ELR (cell line): ENCODE measurements at regions not wholly inside any gene's neighbourhood (a gene's known extent, or its start where the extent isn't known, plus 50 kb on each side); places are given as distances from the start of the nearest gene placed in this dataset.
A peak's percentile ranks its signal among the peaks of the same experiment; 100 is the strongest.
"Not testable (repeated sequence)": the region's sequence is repeated elsewhere in the genome, so short reads cannot be mapped to it uniquely, and the experiment has no call there.

ENCODE experiments used
- DNase-seq: peaks from one replicate; pipeline ENCODE4 v3.0.0-alpha.2; 2015; ENCODE audit warnings: low read depth

- no peak for DNase-seq
These were observed 1445.8 kb upstream of the FLRT2 start for GRCh38 chr14:84084056-84084630.

GRCh38 chr14:84085493-84085892 is 1444.5 kb upstream of the FLRT2 start:
- no peak for DNase-seq

DNA sequence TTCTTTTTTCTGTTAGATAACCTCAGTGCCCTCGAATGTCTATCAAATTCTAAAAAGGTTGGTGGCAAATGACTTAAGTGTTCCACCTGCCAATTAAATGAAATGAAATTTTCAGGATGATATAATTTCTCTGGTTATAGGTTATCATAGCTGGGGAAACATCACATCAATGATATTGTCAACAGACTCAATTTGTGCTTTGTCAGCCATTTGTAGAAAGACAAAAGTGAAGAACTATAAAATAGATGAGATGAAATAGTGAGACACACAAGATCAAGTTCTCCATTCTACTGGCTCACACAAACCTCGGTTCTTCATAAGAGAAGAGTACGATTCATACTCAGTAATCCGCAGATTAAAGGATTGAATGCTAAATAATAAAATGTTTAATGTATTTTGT is 1443.2 kb upstream of the FLRT2 start:
- DNase-seq, result no peak

- DNase-seq, result no peak
These were observed 1441.9 kb upstream of the FLRT2 start for GRCh38 chr14:84087986-84088531.

GRCh38 chr14:84090837-84091236 is 1439.1 kb upstream of the FLRT2 start:
- no peak for DNase-seq

DNA sequence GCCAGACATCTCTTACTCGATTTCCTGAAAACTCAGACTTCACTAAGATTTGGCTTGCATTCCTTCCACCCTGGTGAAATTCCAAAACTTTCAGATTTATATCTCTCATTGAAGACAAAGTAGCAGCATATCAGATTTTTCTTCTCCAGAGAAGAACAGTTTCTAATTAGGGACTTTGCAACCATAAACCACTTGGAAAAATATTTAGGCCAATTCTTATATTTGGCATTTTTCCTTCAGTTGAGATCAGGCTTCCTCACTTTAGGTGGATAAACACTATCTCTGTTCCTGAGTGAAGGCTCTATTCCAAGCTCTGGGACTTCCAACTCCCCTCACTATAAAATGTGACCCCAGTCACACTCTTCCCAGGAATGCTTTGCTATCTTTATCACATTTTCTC is 1434.3 kb upstream of the FLRT2 start:
- DNase-seq, result no peak

- no peak for DNase-seq
These were observed 1431.7 kb upstream of the FLRT2 start for GRCh38 chr14:84098261-84098660.

DNA sequence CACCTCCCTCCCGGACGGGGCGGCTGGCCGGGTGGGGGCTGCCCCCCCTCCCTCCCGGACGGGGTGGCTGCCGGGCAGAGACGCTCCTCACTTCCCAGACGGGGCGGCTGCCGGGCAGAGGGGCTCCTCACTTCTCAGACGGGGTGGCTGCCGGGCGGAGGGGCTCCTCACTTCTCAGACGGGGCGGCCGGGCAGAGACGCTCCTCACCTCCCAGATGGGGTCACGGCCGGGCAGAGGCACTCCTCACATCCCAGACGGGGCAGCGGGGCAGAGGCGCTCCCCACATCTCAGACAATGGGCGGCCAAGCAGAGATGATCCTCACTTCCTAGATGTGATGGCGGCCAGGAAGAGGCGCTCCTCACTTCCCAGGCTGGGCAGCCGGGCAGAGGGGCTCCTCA is 1430.4 kb upstream of the FLRT2 start:
- not testable (repeated sequence) for DNase-seq

DNA sequence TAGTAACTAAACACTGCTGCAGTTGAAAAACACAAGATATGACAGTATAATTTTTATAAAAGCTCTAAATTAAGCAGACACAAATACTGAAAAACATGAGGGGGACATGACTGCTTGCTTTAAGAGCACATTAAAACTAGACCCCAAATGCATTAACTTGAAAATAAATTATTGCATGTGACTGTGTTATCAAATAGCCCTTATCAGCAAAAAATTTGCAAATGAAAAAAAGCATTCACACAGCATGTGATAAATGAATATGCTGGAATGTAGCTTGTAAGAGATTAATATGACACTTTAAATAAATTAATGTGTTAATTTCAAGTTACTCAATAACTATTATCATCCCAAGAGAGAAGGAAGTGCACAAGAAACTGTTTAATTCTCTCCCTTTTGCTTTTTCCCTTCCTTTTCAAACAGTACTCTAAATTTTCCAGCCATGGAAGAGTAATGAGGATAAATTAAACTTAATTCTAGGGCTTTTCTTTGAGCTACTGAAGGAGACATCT is 1422.1 kb upstream of the FLRT2 start:
- no peak for DNase-seq

DNA sequence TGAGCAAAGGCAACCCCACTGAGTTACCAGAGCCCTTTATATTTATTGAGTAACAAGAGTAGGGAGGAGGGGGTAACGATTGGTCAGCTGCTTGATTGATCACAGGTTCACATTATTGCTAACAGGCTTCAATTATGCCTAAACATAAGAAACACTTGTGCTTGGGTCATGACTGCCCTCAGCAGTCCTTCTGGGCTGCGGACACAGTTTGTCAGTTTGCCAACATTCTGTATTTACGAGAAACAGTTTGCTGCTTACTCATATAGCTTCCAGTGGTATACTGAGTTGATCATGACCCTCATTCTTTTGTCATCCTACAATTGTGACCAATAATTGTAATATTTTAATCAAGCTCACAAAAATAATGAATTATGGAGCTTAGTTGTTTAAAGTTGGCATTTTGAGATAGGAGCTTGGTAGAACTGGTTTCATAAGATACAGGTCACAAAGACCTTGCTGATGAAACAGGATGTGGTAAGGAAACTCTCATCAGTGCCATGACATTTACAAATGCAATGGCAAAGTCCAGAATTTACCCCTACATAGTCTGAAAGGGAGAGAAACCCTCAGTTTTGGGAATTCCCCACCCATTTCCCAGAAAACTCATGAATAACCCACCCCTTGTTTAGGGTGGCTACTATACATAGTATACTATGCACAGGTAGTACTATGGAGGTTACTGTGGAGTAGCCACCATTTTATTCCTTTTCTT is 1421.0 kb upstream of the FLRT2 start:
- DNase-seq, result peak; percentile 3

DNA sequence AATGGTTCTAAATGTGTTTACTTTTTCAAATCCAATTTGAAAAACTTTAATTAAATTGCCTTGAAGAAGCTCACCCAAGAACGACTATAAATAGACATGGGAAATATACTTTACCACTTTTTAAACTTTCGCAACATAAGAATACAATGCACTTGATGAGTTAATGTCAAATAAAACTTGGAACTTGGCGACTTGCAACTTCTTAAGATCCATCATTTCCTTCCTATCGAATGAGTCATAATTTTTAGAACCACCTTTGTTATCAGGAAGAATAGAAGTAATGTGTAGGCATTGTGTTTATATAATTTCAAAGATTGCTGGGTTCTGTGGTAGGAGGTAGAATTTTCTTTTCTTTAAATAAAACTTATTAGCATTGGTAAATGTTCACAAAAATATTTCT is 1417.4 kb upstream of the FLRT2 start:
- no peak for DNase-seq

- no peak for DNase-seq
These were observed 1404.3 kb upstream of the FLRT2 start for GRCh38 chr14:84125676-84126075.

DNA sequence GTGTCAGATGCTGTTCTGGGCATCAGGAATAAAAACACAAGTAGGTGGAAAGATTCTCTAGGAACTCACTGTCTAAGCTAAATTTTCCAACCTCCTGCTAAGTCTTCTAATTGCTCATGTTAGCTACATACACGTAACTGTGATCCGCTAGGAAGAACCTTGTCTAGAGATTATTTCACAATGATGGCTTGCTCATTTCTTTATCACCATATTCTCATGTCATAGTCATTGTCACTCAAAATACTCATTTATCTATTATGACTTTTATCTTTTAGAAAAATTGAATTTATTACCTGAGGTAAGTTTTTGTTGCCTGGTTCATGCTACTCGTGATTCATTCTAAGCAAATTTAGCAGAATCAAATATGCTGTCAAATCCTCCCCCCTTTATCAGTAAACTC is 1402.4 kb upstream of the FLRT2 start:
- DNase-seq, result no peak

- DNase-seq, result peak; percentile 9
These were observed 1401.9 kb upstream of the FLRT2 start for GRCh38 chr14:84128050-84128449.

- DNase-seq, result no peak
These were observed 1400.9 kb upstream of the FLRT2 start for GRCh38 chr14:84129007-84129406.

- no peak for DNase-seq
These were observed 1400.0 kb upstream of the FLRT2 start for GRCh38 chr14:84129941-84130340.

DNA sequence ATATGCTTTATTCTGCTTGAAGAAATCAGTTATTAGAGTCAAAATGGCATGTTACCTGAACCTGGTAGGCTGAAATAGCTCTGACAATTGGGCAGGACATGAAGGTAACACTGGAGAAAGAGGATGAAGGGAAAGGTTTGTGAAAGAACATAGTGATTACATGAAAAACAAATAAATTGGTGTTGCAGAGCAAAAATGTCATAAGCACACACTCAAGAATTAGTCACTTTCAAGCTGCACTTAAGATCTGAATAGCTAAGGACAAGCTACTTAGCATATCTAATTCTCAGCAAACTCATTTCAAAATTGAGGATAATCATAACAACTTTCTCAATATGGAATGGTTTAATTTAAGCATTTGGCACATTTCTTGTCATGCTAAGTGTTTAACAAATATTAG is 1398.0 kb upstream of the FLRT2 start:
- no peak for DNase-seq

- peak; percentile 20 for DNase-seq
These were observed 1385.8 kb upstream of the FLRT2 start for GRCh38 chr14:84144166-84144565.

GRCh38 chr14:84152452-84152851 is 1377.5 kb upstream of the FLRT2 start:
- DNase-seq, result no peak

DNA sequence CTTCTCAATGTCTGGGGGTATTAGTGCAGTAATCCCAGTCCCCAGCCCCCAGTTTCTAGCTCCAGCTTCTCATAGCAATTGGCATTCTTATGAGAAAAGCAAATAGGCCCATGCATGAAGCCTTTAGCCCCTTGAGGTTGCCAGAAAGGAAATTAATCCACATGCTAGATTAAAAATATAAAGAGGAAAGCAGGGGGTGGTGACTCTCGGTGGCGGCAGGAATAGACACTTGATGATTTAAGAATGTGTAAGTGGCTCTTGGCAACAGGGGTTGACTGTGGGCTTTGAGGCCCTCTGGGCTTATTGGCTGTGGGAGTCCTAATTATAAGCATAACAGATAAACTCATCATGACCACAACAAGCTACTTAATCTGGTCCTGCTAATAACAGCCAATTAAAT is 1367.3 kb upstream of the FLRT2 start:
- no peak for DNase-seq

- DNase-seq, result no peak
These were observed 1362.9 kb upstream of the FLRT2 start for GRCh38 chr14:84167026-84167425.

DNA sequence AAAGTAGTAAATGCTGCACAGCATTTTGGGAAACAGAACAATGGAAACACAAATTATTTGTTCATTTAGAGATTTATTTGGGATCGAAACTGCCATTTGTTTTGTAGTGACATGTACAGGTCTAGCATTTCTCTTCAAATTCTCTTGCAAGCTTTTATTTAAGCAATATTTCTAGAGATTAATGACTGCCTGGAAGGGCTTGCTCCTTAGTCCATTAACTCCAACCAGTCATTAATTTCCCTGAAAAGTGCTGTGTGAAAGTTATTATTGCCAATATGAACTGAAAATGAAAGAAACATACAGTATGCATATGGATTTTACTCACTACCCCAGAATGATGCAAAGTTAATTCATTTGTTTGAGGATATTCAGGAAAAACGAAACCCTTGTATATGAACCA is 1349.6 kb upstream of the FLRT2 start:
- DNase-seq, result no peak

DNA sequence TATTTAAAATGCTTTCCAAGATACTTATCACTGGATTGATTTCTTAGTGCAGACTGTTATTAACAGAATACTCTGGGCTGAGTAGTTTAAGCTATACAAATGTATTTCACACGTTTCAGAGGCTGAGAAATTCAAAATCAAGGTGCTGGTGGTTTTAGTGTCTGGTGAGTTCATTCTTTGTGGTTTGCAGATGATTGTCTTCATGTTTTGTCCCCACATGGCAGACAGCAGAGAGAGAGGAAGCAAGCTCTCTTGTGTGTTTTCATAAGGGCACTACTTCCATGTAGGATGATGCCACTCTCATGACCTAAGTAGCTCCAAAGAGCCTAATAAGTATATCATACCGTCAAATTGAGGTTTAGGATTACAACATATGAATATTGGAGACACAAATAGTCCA is 1348.9 kb upstream of the FLRT2 start:
- DNase-seq, result no peak

DNA sequence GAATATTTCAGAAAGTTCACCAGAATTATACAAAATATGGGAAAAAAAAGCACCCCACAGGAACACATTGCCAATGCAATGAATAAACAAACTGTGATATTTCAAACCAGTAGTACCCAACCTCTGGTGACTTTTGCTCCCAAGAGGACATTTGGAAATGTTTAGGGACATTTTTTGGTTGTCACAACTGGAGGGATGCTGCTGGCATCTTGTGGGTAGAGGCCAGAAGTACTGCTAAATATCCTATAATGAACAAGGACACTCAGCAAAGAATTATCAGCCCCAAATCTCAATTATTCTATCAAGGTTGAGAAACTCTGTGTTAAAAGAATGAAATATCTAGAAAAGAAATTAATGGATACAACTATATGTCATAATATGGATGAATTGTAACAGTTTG is 1334.4 kb upstream of the FLRT2 start:
- DNase-seq, result no peak
